HG03571 (cell line): ENCODE measurements at regions not wholly inside any gene's neighbourhood (a gene's known extent, or its start where the extent isn't known, plus 50 kb on each side); places are given as distances from the start of the nearest gene placed in this dataset.

ENCODE experiments used
- ATAC-seq: cut with Tn5 transposase; IDR thresholded peaks from one replicate; pipeline ENCODE4 v1.9.1; 2021; ENCODE audit not compliant: unreplicated experiment

DNA sequence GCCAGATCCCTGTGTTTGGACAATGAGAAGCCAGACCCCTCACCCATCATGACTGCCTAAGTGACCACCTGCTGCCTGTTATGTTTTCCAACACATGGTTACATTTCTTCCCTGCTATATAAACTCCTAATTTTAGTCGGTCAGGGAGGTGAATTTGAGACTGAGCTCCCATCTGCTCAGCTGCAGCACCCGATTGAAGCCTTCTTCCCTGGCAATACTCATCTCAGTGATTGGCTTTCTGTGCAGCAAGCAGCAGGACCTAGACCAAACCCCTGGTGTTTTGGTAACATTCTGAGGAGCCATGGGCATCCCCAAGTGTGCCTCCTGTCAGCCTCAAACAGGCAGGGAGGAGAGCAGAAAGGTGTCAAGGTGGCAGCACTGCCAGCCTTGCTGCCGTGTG, 141.2 kb downstream of the CD8B2 start:
- ATAC-seq: no peak

DNA sequence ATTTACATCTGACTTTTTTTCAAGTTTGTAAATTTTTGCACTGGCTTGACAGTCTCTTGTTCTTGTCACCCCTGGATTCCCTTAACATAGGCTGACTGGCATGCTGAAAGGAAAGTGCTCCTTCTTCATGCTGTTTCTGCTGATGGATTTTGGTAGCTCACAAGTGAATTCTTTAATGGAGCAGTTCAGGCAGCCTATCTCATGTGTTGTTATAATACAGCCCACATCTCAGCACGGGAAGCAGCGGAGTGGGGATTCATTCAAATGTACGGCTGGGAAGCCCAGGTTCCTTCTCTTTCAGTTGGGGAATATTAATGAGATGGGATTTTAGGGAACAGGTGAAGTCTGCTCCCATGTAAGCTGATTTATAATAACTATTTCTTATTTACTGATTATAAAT, 142.8 kb downstream of the CD8B2 start:
- no peak for ATAC-seq

DNA sequence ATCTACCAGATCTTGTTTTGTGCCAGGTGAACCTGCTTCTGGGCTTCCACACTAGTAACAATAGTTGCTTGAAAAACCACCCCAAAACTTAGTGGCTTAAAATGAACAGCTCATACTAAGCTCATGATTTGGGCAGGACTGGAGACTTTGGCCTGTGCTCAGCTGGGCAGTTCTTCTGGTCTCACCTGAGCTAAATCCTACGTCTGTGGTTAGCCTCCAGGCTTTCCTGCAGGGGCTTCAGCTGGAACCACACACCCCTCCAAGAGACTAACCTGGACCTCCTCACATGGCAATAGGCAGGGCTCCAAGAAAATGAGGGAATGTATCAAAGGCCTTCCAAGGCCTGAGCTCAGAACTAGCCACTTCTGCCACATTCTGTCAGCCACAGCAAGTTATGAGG, 144.1 kb downstream of the CD8B2 start:
- no peak for ATAC-seq

DNA sequence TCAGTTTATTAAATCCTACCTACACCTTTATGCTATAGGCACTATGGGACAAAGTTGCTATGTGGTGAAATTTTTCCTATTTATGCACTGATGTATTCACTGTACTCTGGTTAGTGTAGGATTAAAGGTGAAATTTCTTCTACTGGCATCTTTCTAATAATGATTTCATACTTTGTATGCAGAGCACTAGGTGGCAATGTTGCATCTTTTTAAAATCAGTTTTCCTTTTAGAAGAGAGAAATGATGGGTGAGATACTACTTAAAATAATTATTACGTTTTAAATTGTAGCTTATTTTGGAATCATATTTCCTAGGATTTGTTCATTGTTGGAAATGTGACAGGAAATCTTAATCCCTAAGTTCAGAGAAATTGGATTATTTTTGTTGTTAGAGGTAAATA, 150.9 kb downstream of the CD8B2 start:
- no peak for ATAC-seq

DNA sequence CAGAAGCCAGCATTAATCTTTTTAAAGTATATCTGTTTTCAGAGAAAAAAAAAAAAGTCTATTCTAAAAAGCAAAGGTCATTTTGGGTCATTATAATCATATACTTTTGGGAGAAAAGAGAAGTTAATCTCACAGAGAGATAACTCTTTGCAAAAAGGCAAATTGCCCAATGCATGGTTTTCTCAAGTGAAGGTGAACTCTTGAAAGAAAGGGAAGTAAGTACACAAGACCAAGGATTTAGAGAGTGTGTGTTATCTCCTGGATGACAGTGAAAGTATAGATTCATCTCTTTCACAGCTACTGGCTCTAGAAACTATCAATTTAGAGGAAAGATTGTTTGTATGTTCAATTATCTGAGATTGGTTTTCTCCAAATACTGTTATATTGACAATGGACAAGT, 151.4 kb downstream of the CD8B2 start:
- ATAC-seq: no peak

DNA sequence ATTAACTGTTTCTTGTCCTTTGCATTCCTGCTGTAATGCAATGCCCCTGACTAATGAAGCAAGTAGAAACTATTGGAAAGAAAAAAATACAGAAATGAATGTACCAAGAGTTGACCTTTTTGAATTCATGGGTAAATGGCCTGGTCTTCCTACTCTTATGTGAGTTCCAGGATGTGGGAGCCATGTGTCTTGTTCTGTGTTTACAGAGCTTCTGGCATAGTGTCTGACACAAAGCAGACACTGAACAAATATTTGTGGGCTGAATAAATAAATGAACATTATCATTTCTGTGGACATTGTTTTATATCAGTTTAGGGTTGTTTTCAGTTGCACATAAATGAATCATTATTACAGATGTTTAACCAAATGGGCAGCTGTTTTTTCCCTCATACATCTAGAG, 155.5 kb downstream of the CD8B2 start:
- ATAC-seq: no peak

DNA sequence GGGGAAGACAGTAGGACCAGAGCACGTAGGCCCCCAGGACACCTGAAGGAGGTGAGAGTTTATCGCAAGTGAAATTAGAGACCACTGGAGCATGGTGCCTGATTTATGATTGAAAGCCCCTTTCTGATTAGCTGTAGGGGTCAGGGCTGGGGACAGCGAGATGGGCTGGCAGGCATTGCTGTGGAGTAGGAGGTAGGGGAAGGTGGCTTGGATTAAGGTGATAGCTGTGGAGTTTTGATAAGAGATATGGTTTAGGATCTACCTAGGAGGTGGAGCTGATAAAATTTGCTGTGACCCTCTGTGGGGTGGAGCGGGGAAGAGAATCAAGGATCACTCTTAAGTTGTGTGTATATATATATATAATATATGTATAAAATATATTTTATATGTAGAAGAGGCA, 157.5 kb downstream of the CD8B2 start:
- no peak for ATAC-seq

DNA sequence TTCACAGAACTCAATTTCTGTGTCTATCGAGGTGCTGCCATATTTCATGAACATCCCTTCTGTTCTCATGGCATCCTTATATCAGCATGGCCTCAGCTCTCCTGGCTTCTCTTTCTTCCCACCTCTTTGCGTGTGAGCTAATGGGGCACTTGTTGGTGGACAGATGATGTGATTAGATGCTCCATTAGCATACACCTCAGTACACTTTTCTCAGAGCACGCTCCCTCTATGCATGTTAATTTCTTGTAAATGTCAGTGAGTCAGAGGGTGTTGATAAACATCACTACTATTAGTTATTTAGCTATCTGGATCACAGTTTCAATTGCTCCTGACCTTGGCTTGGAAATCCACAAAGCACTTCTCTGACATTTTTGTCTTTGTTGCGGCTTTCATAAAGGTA, 159.4 kb downstream of the CD8B2 start:
- ATAC-seq: no peak

DNA sequence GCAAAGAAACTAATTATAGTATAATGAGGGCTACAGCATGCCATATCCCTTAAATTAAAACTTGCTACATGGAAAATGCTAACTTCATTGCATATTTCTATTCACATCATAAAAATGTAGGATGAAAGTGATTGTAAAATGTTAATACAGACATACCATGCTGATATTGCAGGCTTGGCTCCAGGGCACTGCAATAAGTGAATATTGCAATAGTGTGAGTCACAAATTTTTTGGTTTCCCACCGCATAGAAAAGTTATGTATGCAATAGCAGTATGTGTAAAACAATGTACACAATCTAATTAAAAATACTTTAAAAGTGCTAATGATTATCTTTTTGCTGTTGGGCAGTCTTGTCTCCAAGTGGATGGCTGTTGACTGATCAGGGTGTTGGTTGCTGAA, 162.1 kb downstream of the CD8B2 start:
- ATAC-seq: no peak

DNA sequence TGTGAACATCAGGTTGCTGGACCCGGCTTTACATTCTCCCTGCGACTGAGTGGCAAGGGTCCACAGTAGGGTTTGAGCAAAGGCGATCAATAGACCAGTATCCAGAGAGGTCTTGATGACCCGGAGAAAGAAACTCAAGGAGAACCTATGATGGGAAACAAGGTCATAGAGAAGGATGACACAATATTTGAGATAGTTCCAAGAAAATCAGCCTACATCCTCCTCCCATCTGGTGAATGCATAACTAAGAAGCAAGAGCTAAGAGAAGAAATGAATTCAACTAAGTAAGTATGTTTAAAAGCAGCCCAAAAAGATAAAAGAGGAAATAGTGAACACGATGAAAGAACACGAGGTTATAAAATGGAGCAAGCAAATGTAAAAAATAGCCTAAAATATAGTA, 166.3 kb downstream of the CD8B2 start:
- no peak for ATAC-seq

DNA sequence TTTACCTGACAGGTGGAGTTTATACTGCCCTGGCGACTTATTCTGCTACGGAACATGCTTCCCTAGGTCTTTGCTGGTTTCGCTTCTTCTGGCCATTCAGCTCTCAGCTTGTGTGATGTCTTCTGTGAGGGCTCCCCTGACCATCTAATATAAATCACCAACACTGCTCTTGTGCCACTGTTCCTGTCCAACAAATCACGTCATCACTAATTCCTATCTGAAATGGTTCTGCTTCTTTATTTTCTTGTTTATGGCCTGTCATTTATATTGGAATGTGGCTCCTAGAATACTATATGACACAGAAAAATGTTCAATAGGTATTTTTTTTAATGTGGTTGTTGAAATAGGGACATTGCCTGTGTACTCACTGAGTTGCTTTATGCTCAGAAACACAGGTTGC, 171.5 kb downstream of the CD8B2 start:
- ATAC-seq: no peak

DNA sequence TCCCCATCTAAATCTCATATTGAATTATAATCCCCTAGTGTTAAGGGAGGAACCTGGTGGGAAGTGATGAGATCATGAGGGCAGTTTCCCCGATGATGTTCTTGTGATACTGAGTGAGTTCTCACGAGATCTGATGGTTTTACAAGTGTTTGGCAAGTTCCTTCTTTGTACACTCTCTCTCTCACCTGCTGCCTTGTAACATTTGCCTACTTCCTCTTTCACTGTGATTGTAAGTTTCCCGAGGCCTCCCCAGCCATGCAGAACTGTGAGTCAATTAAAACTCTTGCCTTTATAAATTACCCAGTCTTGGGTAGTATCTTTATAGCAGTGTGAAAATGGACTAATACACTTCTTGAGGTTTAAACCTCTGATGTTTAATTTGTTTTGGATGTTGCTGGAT, 177.5 kb downstream of the CD8B2 start:
- peak; percentile 76 for ATAC-seq

DNA sequence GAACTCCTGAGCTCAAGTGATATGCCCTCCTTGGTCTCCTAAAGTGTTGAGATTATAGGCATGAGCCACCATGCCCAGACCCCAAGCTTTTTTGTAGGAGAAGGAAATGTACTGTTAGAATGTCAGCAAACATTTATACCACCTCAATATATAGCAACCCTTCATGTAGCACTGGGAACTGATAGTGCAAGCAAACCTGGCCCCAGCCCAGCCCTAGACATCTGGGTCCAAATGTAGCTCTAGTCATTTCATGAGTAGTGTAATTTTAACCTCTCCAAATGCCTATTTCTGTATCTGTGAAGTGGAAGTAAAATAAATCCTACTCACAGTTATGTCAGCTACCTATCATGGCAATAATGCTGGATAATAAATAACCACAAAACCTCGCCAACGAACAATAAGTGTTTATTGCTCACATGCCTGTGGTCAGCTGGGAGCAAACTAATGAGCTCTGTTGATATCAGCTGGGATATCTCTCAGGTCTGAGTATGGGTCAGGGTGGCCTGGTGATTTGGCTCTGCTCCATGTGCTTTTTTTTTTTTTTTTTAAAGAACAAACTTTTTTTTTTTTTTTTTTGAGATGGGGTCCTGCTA, 180.4 kb downstream of the CD8B2 start:
- ATAC-seq: no peak

DNA sequence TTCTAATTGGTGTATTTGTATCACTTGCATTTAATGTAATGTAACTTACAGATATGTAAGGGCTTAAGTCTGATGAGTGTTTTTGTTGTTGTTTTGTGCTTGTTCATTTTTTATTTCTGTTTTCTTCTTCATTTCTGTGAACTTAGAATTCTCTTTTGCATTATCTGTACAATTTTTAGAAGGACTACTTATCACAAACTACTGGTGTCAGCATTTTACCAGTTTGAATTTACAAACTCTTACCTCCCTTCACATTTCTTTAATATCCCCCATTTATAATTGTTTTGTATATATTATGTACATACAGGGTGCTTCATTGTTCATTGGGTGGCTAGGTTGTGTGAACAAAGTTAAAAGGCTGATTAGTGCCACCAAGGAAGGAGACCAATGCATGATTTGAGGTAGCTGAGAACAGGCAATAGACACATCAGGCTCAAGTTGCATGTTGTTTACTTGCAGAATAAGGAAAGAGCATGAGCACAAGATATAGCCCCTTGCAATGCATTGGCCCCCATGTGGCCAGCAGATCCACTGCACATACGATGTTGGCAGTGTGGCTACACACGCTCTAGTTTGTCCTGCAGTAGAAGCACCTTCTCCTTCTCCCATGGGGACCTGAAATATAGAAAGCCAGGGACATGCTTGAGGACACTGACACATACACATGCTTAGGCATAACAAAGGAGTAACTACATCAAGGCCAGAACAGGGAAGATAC, 198.2 kb downstream of the CD8B2 start:
- ATAC-seq: no peak

DNA sequence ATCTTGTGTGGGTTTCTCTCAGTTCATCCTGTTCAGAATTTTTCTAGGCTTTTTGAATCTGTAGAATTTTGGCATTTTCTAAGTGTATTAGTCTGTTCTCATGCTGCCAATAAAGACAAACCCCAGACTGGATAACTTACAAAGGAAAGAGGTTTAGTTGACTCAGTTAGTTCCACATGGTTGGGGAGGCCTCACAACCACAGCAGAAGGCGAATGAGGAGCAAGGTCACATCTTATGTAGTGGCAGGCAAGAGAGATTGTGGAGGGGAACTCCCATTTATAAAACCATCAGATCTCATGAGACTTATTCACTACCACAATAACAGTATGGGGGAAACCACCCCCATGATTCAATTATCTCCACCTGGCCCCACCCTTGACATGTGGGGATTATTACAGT, 199.2 kb downstream of the ST6GAL2 start:
- no peak for ATAC-seq

DNA sequence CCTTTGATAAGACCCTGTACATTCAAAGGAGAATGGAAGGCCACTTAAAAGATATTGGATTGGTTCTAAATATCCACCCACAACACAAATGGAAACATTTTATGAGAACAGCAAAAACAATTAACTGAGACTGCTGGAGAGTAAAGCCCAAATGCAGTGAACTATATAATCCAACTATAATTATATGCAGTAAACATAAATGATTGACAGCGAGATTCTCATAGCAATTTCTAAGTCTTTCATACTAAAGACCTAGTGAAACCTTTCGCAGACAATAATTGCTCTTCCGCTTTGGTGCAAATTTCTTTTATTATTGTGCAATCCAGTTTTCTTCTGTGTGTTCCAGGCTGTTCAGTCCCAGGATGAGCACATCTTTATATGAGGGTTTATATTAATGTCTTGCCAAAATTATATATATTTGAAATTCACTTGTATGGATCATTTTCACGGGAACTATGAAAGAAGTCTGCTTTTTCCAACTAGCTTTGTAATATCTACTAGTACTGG, 190.9 kb downstream of the ST6GAL2 start:
- ATAC-seq: no peak

DNA sequence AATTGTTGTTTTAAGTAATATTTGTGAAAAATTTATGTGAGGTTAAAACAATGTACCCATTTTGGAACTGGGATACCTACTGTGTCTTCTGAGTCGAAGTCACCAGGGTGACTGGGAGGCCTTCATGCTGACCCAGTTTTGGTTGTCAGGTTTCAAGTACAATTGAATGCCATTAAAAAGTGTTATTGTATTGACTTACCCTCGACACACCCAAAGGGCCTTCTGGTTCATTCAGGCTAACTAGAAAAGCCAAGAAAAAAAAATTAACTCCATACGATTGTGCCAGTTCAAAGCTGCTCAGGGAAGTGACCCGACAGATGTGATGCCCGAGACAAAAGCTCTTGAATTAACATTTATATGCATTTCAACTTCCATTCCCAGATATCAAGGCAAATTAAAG, 190.0 kb downstream of the ST6GAL2 start:
- no peak for ATAC-seq

DNA sequence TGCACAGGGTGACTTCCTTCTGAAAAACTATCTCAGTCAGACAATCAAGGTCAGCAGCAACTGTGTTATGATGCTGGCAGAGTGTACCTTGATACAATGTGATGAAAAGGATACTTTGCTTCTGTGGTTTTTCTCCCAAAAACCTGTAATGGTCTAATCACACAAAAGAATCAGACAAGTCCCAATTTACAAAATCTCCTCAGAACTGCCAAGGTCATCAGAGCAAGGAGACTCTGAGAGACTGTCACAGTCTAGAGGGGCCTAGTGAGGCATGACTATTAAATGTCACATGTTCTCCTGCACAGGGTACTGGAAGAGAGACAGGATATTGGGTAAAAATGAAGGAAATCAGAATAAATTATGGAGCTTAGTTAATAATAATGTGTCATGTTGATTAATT, 185.4 kb downstream of the ST6GAL2 start:
- no peak for ATAC-seq

DNA sequence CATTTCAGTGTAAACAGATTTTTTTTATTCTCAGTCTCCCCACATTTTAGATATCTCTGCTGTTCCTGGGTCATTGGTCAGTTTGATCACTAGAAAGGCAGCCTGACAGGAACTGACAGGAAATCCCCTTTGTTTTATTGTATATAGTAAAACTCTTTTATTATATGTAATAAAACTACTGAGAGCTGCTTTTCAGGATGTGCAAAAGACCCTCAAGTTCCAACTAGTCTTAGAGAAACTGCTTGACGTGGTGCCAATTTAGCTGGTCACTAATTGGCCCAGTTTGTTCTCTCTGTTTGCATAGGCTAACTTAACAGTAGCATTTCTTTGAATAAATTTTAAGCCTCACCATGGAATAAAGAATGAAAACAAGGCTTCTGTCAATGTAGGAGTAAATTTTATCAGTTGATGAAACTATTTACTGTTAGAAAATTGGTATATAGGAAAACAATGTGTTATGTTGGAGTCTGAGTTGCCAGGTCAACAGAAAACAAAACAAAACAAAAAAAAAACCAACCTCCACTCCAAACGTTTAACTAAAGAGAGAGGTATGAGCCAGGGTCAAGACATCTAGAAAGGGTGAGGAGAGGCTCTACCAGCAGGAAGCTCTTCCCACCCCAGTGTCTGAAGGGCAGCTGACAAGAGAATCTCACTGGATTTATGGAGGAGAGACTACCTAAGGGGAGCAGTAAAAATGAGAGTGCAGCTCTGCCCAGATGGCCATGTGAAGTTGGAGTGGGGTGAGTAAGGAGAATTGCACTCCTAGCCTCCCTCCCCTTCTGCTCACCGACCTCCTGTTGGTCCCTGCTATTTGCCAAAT, 184.6 kb downstream of the ST6GAL2 start:
- ATAC-seq: no peak

DNA sequence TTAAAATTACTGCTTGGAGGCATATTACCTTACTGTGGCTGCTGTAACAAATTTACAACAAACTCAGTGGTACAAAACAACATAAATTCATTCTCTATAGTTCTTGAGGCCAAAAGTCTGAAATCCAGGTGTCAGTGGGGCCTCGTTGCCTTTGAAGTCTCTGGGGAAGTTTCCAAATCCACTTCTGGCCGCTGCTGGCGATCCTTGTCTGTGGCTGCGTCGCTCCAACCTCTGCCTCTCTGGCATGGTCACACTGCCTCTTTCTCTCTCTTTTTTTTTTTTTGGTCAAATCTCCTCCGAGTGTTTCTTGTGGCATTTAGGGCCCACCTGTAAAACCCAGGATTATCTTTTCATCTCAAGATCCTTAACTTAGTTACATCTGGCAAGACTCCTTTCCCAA, 182.8 kb downstream of the ST6GAL2 start:
- ATAC-seq: no peak

DNA sequence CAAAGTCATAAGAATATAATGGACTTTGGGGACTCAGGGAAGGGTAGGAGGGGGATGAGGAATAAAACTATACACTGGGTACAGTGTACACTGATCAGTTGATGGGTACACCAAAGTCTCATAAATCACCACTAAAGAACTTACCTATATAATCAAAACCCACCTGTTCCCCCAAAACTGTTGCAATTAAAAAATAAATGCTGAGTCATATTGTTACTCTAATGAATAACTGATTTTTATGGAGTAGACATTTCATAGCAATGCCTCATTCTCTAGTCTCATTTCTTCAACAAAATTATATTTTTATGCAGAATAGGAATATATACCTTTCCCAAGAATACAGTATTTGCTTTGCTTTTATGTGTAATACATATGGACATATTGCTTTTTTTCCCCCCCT, 181.2 kb downstream of the ST6GAL2 start:
- ATAC-seq: no peak

DNA sequence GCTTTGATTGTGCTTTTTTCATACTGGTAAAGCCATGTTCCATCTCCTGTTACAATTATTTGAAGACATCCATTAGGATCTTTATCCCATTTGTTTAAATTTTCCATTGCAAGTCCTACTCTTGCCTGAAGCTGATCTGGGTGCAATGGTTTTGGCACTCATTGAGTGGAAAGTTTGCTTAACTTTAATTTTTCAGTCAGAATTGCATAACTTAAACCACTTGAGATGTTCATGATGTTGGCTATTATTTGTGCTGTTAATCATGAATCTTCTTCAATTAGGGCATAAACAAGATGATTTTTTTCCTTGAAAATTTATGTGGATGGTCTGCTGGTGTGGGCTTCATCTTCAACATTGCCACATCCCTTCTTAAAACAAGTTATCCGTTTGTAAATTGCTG, 180.1 kb downstream of the ST6GAL2 start:
- ATAC-seq: no peak
